MM.1S (cell line): ENCODE measurements at regions not wholly inside any gene's neighbourhood (a gene's known extent, or its start where the extent isn't known, plus 50 kb on each side); places are given as distances from the start of the nearest gene placed in this dataset.

ENCODE experiments used
- DNase-seq: peaks from one replicate; pipeline ENCODE4 v3.0.0-alpha.2; 2015
- H2AFZ ChIP-seq: fragments of 300-600 bp; sonication (generic); 2 replicates; pipeline ENCODE4 v1.6.0; 2016; ENCODE audit warnings: antibody characterized with exemption, low read length
- H3F3A ChIP-seq: fragments of 300-600 bp; sonication (generic); 2 replicates; pipeline ENCODE4 v1.6.1; 2016; ENCODE audit warnings: mild to moderate bottlenecking, antibody characterized with exemption, low read length, moderate library complexity, mixed read lengths; ENCODE audit not compliant: insufficient read depth
- H3K27ac ChIP-seq: fragments of 300-600 bp; sonication (generic); 2 replicates; pipeline ENCODE4 v1.5.1; 2016; ENCODE audit warnings: mild to moderate bottlenecking, low read length
- H3K27me3 ChIP-seq: fragments of 300-600 bp; sonication (generic); replicated peaks from 2 replicates; pipeline ENCODE4 v1.6.0; 2016; ENCODE audit warnings: low read length; ENCODE audit not compliant: insufficient read depth
- H3K36me3 ChIP-seq: fragments of 300-600 bp; sonication (generic); replicated peaks from 2 replicates; pipeline ENCODE4 v1.6.1; 2016; ENCODE audit warnings: mild to moderate bottlenecking, low read length, mixed read lengths; ENCODE audit not compliant: insufficient read depth
- H3K4me1 ChIP-seq: fragments of 300-600 bp; sonication (generic); 2 replicates; pipeline ENCODE4 v1.6.1; 2016; ENCODE audit warnings: low read length, mixed read lengths
- H3K4me2 ChIP-seq: fragments of 300-600 bp; sonication (generic); 2 replicates; pipeline ENCODE4 v1.6.0; 2016; ENCODE audit warnings: low read depth, low read length
- H3K4me3 ChIP-seq: fragments of 300-600 bp; sonication (generic); 2 replicates; pipeline ENCODE4 v1.5.1; 2016; ENCODE audit warnings: low read length, mixed read lengths
- H3K79me2 ChIP-seq: fragments of 300-600 bp; sonication (generic); 2 replicates; pipeline ENCODE4 v1.6.1; 2016; ENCODE audit warnings: mixed run types, low read length, mixed read lengths
- H3K9ac ChIP-seq: fragments of 300-600 bp; sonication (generic); 2 replicates; pipeline ENCODE4 v1.6.1; 2016; ENCODE audit warnings: low read length, mixed read lengths
- H3K9me2 ChIP-seq: fragments of 300-600 bp; sonication (generic); replicated peaks from 2 replicates; pipeline ENCODE4 v1.6.1; 2016; ENCODE audit warnings: mild to moderate bottlenecking, low read length, mixed read lengths; ENCODE audit not compliant: insufficient read depth
- H3K9me3 ChIP-seq: fragments of 300-600 bp; sonication (generic); replicated peaks from 2 replicates; pipeline ENCODE4 v1.6.1; 2016; ENCODE audit warnings: mild to moderate bottlenecking, low read length, mixed read lengths; ENCODE audit not compliant: insufficient read depth
- H4K20me1 ChIP-seq: fragments of 300-600 bp; sonication (generic); 2 replicates; pipeline ENCODE4 v1.6.1; 2016; ENCODE audit warnings: mild to moderate bottlenecking, low read length, moderate library complexity, mixed read lengths; ENCODE audit not compliant: insufficient read depth
- EZH2 ChIP-seq: fragments of 300-600 bp; sonication (generic); optimal IDR thresholded peaks from 2 replicates; pipeline ENCODE3; 2017; ENCODE audit warnings: low read depth, mild to moderate bottlenecking, antibody characterized with exemption, low read length, mixed read lengths
- EZH2phosphoT487 ChIP-seq: fragments of 300-600 bp; sonication (generic); IDR thresholded peaks from 2 replicates; pipeline ENCODE4 v1.6.1; 2018; ENCODE audit warnings: antibody characterized with exemption, low read length
- TF ChIP-seq, protein P1 (sequence below): fragments of 300-600 bp; sonication (generic); IDR thresholded peaks from 2 replicates; pipeline ENCODE4 v1.5.1; 2016; ENCODE audit warnings: antibody characterized with exemption, low read length, mixed read lengths

DNA sequence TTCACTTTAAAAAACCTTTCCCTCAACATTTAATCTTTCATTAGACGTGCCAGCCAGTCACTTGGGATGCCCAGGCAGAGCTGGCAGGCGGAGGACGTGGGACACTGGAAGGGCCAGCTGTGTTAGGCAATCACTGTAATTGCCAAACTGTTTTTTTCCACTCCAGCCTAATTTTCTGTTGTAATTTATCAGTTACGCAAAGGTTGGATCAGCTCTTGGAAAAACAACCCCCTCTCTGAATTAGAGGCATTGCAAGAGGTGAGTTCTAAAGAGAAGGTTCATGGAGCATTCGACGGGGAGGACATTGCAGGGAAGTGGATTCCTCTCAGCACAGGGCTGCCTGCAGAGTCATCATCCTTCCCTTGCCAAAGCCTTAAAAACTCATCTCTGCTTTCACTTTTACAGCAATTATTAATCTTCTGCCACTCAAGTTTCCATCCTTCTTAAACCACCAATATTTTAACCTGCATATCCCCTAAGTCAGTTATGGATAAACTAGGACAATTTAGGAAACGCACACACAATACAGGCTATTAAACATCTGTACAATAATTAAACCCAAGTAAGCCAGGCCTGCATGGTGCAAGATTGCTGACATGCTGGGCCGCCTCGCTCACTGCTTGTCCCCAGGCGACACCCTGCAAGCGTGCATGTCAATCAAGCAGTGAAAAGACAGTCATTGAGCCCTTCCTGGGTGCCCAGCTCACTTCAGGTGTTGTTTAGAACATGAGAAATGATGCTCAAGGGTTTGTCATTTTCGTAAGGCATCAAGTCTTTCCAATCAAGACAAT is 272.3 kb upstream of the RNF32 start:
- DNase-seq: no peak
- Histone ChIP-seq H4K20me1 (no peaks in the 10 kb centered on the region), H3K27me3 (no peaks in the 10 kb centered on the region), H3K9ac (no peak overlapping the region), H3K4me2 (no peak overlapping the region), H3K9me2 (no peaks in the 10 kb centered on the region), H3K9me3 (no peaks in the 10 kb centered on the region), H3K4me3 (no peak overlapping the region), H3K36me3 (no peaks in the 10 kb centered on the region), H3K79me2 (no peaks in the 10 kb centered on the region), H3F3A (no peaks in the 10 kb centered on the region), H3K27ac (no peak overlapping the region), H2AFZ (no peak overlapping the region), H3K4me1 (no peaks in the 10 kb centered on the region)
- TF ChIP-seq, protein P1, sequence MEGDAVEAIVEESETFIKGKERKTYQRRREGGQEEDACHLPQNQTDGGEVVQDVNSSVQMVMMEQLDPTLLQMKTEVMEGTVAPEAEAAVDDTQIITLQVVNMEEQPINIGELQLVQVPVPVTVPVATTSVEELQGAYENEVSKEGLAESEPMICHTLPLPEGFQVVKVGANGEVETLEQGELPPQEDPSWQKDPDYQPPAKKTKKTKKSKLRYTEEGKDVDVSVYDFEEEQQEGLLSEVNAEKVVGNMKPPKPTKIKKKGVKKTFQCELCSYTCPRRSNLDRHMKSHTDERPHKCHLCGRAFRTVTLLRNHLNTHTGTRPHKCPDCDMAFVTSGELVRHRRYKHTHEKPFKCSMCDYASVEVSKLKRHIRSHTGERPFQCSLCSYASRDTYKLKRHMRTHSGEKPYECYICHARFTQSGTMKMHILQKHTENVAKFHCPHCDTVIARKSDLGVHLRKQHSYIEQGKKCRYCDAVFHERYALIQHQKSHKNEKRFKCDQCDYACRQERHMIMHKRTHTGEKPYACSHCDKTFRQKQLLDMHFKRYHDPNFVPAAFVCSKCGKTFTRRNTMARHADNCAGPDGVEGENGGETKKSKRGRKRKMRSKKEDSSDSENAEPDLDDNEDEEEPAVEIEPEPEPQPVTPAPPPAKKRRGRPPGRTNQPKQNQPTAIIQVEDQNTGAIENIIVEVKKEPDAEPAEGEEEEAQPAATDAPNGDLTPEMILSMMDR: no peak
- no peak for TF ChIP-seq EZH2
- TF ChIP-seq EZH2phosphoT487: no peak

DNA sequence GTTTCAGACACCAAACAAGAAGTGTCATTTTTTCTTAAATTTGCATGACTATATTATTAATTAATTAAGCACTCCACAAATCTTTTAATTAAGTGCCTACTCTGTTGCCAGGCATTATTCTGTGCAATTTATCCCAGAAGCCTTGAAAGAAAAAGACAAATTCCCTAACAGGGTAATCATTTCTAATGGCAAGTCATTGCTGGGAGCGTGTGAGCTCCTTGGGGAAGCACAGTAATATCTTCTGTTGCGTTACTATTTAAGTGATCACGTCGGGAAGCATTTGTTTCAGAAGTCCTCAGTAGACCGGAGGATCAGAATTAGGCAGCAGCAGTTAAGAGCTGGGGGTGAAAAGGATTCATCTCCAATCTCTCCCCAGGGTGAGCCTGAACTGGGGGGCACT is 276.8 kb upstream of the RNF32 start:
- Histone ChIP-seq H3K4me2 (no peak overlapping the region), H3K27ac (no peak overlapping the region), H3K9me2 (no peaks in the 10 kb centered on the region), H2AFZ (no peak overlapping the region), H3K9me3 (no peaks in the 10 kb centered on the region), H3F3A (no peaks in the 10 kb centered on the region), H4K20me1 (no peaks in the 10 kb centered on the region), H3K79me2 (no peaks in the 10 kb centered on the region), H3K9ac (no peak overlapping the region), H3K27me3 (no peaks in the 10 kb centered on the region; the same call in 1 of the 2 replicates), H3K36me3 (no peaks in the 10 kb centered on the region), H3K4me3 (no peak overlapping the region), H3K4me1 (no peaks in the 10 kb centered on the region)
- TF ChIP-seq, protein P1: no peak
- TF ChIP-seq EZH2phosphoT487: no peak
- no peak for TF ChIP-seq EZH2
- no peak for DNase-seq

DNA sequence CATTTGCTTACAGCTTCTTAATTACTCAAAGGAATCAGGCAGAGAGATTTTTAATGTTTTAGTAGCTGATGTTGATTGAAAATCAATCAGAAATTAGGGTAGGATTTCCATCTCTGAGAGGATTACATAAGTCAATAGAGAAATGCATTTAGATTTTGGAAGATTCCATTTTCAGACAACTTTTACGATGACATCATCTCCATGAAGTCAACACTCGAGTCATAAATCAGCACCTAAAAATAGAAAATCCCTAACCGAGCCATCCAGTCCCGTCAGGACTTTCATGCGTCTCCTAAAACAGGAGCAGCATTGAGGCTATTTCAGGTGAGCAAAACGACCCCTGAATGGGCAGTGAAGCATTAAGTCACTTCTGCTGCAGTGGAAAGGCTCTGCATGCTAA is 279.7 kb upstream of the RNF32 start:
- H3K9me2 ChIP-seq: no peaks in the 10 kb centered on the region
- H3K36me3 ChIP-seq: no peaks in the 10 kb centered on the region
- DNase-seq: no peak
- no peak overlapping the region for H3K27ac ChIP-seq
- H3K79me2 ChIP-seq: no peaks in the 10 kb centered on the region
- no peak overlapping the region for H3K4me3 ChIP-seq
- H3K27me3 ChIP-seq: no peaks in the 10 kb centered on the region; the same call in 1 of the 2 replicates
- H3K4me1 ChIP-seq: no peaks in the 10 kb centered on the region
- no peaks in the 10 kb centered on the region for H4K20me1 ChIP-seq
- no peak overlapping the region for H2AFZ ChIP-seq
- TF ChIP-seq, protein P1: no peak
- no peak for TF ChIP-seq EZH2phosphoT487
- TF ChIP-seq EZH2: no peak
- H3K9me3 ChIP-seq: no peaks in the 10 kb centered on the region
- no peak overlapping the region for H3K4me2 ChIP-seq
- H3K9ac ChIP-seq: no peak overlapping the region
- H3F3A ChIP-seq: no peaks in the 10 kb centered on the region
